ENCODE measurements at regions not wholly inside any gene's neighbourhood (a gene's known extent, or its start where the extent isn't known, plus 50 kb on each side); places are given as distances from the start of the nearest gene placed in this dataset.

DNA sequence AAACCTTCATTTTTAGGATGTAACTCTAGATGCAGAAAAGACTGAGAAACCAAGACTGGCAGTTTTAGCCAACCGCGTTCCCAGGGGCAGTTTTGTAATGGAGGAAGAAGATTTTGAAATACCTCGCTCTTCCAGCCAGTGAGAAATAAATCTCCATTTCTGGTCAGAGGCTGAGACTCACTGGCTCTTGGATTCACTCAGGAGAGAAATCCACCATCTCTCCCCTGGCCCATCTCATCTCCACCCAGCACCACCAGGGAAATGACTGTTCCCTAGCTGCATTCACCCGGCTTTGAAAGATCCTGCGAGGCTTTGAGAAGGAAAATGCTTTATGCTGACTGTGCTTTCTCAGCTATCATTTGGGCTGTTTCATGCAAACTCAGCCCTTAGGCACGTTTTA is 185.2 kb downstream of the SOX9 start:
- H3K4me1 ChIP-seq: peaks cover 16% of the 10 kb centered on the region; the same call in 2 of the 3 replicates
- H3K9me3 ChIP-seq: no peaks in the 10 kb centered on the region
- CTCF ChIA-PET: interaction anchor here (0.8 to 0.9 kb wide), 2 partner anchors 9 to 61 kb away, joined by 3 read pairs; no protein-coding TSS in a partner anchor
- POLR2A ChIA-PET: no interaction called here
- H3K27ac ChIP-seq: no peak overlapping the region
- ATAC-seq (no peak; a peak in 1 of 6 replicates), FAIRE-seq (no peak), DNase-seq (ENCODE audit: low read depth in 1 of 2, low spot score in 1 of 2) (no peak)
- 81% methylated on average over 6 of the region's 6 CpGs for WGBS (ENCODE audit: missing lambda C conversion rate)
- no peak for TF ChIP-seq HEYL (CRISPR knock-in tag; IDR thresholded peaks at IDR 0.05)
- TF ChIP-seq MAFK (IDR thresholded peaks at IDR 0.05; ENCODE audit: partially characterized antibody): peak; percentile 93
- TF ChIP-seq FOSL2 (IDR thresholded peaks at IDR 0.05): no peak
- TF ChIP-seq FOSL2 (CRISPR knock-in tag; IDR thresholded peaks at IDR 0.05): no peak
- H3K4me2 ChIP-seq: no peak overlapping the region
- no peak overlapping the region for H3K4me3 ChIP-seq

DNA sequence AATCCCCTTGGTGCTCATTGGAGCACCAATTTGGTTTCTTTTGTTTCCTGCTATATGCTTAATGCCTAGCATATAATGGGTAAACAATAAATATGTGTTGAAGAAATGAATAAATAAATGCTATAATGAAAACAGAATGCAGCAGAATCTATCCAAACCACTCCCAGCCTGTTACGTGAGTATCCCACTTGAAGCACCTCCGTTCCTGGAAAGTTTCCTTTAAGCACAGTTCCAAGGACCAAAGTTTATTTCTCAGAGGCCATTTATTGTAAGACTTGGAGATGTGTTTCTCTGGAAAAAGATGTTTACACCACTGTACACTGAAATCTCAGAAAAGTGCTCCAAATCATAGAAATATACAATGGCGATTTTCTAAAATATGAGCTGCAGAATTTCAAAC is 187.0 kb downstream of the SOX9 start:
- DNase-seq (ENCODE audit: low read depth in 1 of 2, low spot score in 1 of 2) (no peak), FAIRE-seq (no peak), ATAC-seq (no peak)
- no peak overlapping the region for H3K4me3 ChIP-seq
- POLR2A ChIA-PET: no interaction called here
- H3K27ac ChIP-seq: no peak overlapping the region
- H3K4me1 ChIP-seq: peaks cover 16% of the 10 kb centered on the region; the same call in 2 of the 3 replicates
- no peak for TF ChIP-seq JUN (IDR thresholded peaks at IDR 0.05)
- no peak for TF ChIP-seq GATA3 (IDR thresholded peaks at IDR 0.05; ENCODE audit: borderline replicate concordance)
- TF ChIP-seq KDM1A (IDR thresholded peaks at IDR 0.05; ENCODE audit: low read depth): no peak
- H3K9me3 ChIP-seq: no peaks in the 10 kb centered on the region
- WGBS (ENCODE audit: missing lambda C conversion rate): 68% methylated on average over 3 of the region's 3 CpGs
- CTCF ChIA-PET: no interaction called here
- no peak overlapping the region for H3K4me2 ChIP-seq

- WGBS (ENCODE audit: missing lambda C conversion rate): 65% methylated on average over 5 of the region's 5 CpGs
- Histone ChIP-seq H3K4me1 (peaks cover 16% of the 10 kb centered on the region; the same call in 2 of the 3 replicates), H3K4me3 (no peak overlapping the region), H3K9me3 (no peaks in the 10 kb centered on the region), H3K4me2 (no peak overlapping the region), H3K27ac (no peak overlapping the region)
- ChIA-PET POLR2A (no interaction called here), CTCF (interaction anchor here (1.5 kb wide), 1 partner anchor 13 kb away, joined by 3 read pairs; no protein-coding TSS in a partner anchor)
- TF ChIP-seq, protein P1, sequence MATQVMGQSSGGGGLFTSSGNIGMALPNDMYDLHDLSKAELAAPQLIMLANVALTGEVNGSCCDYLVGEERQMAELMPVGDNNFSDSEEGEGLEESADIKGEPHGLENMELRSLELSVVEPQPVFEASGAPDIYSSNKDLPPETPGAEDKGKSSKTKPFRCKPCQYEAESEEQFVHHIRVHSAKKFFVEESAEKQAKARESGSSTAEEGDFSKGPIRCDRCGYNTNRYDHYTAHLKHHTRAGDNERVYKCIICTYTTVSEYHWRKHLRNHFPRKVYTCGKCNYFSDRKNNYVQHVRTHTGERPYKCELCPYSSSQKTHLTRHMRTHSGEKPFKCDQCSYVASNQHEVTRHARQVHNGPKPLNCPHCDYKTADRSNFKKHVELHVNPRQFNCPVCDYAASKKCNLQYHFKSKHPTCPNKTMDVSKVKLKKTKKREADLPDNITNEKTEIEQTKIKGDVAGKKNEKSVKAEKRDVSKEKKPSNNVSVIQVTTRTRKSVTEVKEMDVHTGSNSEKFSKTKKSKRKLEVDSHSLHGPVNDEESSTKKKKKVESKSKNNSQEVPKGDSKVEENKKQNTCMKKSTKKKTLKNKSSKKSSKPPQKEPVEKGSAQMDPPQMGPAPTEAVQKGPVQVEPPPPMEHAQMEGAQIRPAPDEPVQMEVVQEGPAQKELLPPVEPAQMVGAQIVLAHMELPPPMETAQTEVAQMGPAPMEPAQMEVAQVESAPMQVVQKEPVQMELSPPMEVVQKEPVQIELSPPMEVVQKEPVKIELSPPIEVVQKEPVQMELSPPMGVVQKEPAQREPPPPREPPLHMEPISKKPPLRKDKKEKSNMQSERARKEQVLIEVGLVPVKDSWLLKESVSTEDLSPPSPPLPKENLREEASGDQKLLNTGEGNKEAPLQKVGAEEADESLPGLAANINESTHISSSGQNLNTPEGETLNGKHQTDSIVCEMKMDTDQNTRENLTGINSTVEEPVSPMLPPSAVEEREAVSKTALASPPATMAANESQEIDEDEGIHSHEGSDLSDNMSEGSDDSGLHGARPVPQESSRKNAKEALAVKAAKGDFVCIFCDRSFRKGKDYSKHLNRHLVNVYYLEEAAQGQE (IDR thresholded peaks at IDR 0.05): no peak
- TF ChIP-seq POLR2A (IDR thresholded peaks at IDR 0.05; ENCODE audit: low read length): no peak
- TF ChIP-seq, protein P2, sequence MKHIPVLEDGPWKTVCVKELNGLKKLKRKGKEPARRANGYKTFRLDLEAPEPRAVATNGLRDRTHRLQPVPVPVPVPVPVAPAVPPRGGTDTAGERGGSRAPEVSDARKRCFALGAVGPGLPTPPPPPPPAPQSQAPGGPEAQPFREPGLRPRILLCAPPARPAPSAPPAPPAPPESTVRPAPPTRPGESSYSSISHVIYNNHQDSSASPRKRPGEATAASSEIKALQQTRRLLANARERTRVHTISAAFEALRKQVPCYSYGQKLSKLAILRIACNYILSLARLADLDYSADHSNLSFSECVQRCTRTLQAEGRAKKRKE (CRISPR knock-in tag; IDR thresholded peaks at IDR 0.05; ENCODE audit: low read depth): no peak
- no peak for TF ChIP-seq ESRRA (IDR thresholded peaks at IDR 0.05; ENCODE audit: borderline replicate concordance, low read length)
- no peak for TF ChIP-seq ZFP36 (IDR thresholded peaks at IDR 0.05; ENCODE audit: borderline replicate concordance, partially characterized antibody)
- TF ChIP-seq EP300 (IDR thresholded peaks at IDR 0.05): no peak
- TF ChIP-seq ZC3H11A (IDR thresholded peaks at IDR 0.05): no peak
- no peak for TF ChIP-seq KDM5A (IDR thresholded peaks at IDR 0.05)
- TF ChIP-seq TFCP2L1 (CRISPR knock-in tag; IDR thresholded peaks at IDR 0.05): no peak
- TF ChIP-seq ZNF302 (CRISPR knock-in tag; IDR thresholded peaks at IDR 0.05): no peak
- TF ChIP-seq, protein P3, sequence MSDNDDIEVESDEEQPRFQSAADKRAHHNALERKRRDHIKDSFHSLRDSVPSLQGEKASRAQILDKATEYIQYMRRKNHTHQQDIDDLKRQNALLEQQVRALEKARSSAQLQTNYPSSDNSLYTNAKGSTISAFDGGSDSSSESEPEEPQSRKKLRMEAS (IDR thresholded peaks at IDR 0.05): no peak
- TF ChIP-seq, protein P4, sequence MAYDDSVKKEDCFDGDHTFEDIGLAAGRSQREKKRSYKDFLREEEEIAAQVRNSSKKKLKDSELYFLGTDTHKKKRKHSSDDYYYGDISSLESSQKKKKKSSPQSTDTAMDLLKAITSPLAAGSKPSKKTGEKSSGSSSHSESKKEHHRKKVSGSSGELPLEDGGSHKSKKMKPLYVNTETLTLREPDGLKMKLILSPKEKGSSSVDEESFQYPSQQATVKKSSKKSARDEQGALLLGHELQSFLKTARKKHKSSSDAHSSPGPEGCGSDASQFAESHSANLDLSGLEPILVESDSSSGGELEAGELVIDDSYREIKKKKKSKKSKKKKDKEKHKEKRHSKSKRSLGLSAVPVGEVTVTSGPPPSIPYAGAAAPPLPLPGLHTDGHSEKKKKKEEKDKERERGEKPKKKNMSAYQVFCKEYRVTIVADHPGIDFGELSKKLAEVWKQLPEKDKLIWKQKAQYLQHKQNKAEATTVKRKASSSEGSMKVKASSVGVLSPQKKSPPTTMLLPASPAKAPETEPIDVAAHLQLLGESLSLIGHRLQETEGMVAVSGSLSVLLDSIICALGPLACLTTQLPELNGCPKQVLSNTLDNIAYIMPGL (CRISPR knock-in tag; IDR thresholded peaks at IDR 0.05; ENCODE audit: borderline replicate concordance): no peak
- no peak for TF ChIP-seq ELK1 (IDR thresholded peaks at IDR 0.05; ENCODE audit: low read depth, low read length)
- TF ChIP-seq HDAC2 (IDR thresholded peaks at IDR 0.05): no peak
- TF ChIP-seq, protein P5, sequence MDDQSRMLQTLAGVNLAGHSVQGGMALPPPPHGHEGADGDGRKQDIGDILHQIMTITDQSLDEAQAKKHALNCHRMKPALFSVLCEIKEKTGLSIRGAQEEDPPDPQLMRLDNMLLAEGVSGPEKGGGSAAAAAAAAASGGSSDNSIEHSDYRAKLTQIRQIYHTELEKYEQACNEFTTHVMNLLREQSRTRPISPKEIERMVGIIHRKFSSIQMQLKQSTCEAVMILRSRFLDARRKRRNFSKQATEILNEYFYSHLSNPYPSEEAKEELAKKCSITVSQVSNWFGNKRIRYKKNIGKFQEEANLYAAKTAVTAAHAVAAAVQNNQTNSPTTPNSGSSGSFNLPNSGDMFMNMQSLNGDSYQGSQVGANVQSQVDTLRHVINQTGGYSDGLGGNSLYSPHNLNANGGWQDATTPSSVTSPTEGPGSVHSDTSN (IDR thresholded peaks at IDR 0.05): no peak
- ATAC-seq (peak in 1 of 2 experiments; percentile 34; a peak in 1 of 6 replicates), DNase-seq (ENCODE audit: low read depth in 1 of 2, low spot score in 1 of 2) (no peak), FAIRE-seq (no peak)
Measured at GRCh38 chr17:72308744-72309385, 188.0 kb downstream of the SOX9 start.
